Fibroblast of skin of left biceps (primary cell): ENCODE measurements at regions not wholly inside any gene's neighbourhood (a gene's known extent, or its start where the extent isn't known, plus 50 kb on each side); places are given as distances from the start of the nearest gene placed in this dataset.

Experiments
- DNase-seq, 2 experiments: peaks; one replicate each; pipeline ENCODE4 v3.0.0-alpha.2; 2013; ENCODE audit warnings: low read depth in 2 of 2

GRCh38 chr12:19625551-19625950 is 186.3 kb downstream of the AEBP2 start:
- peak; percentile 33 to 50 for DNase-seq

GRCh38 chr12:19627719-19628118 is 188.4 kb downstream of the AEBP2 start:
- no peak for DNase-seq

- no peak for DNase-seq
Measured at GRCh38 chr12:19630536-19630935, 191.2 kb downstream of the AEBP2 start.

GRCh38 chr12:19633194-19633593 is 193.9 kb downstream of the AEBP2 start:
- no peak for DNase-seq

- no peak for DNase-seq
Measured at GRCh38 chr12:19633641-19634040, 194.3 kb downstream of the AEBP2 start.

GRCh38 chr12:19639781-19640415 is 200.6 kb downstream of the AEBP2 start:
- no peak for DNase-seq

GRCh38 chr12:19641235-19642080 is 202.2 kb downstream of the AEBP2 start:
- DNase-seq = no peak

- DNase-seq = no peak
Measured at GRCh38 chr12:19642345-19642744, 203.1 kb downstream of the AEBP2 start.

- peak; percentile 24 to 28 for DNase-seq
Measured at GRCh38 chr12:19643635-19644034, 204.3 kb downstream of the AEBP2 start.

- no peak for DNase-seq
Measured at GRCh38 chr12:19644571-19644970, 205.3 kb downstream of the AEBP2 start.

- DNase-seq = no peak
Measured at GRCh38 chr12:19645823-19646222, 206.5 kb downstream of the AEBP2 start.

- no peak for DNase-seq
Measured at GRCh38 chr12:19646599-19646998, 207.3 kb downstream of the AEBP2 start.

- no peak for DNase-seq
Measured at GRCh38 chr12:19647806-19648556, 208.7 kb downstream of the AEBP2 start.

- no peak for DNase-seq
Measured at GRCh38 chr12:19648591-19648990, 209.3 kb downstream of the AEBP2 start.

- no peak for DNase-seq
Measured at GRCh38 chr12:19652386-19652785, 213.1 kb downstream of the AEBP2 start.

- no peak for DNase-seq
Measured at GRCh38 chr12:19654650-19655376, 215.5 kb downstream of the AEBP2 start.

- DNase-seq = peak; percentile 21 to 24
Measured at GRCh38 chr12:19657118-19657731, 217.9 kb downstream of the AEBP2 start.

- DNase-seq = no peak
Measured at GRCh38 chr12:19657732-19658130, 218.4 kb downstream of the AEBP2 start.

- no peak for DNase-seq
Measured at GRCh38 chr12:19659086-19659485, 219.8 kb downstream of the AEBP2 start.

- DNase-seq = no peak
Measured at GRCh38 chr12:19659501-19659900, 220.2 kb downstream of the AEBP2 start.

GRCh38 chr12:19665121-19665900 is 226.0 kb downstream of the AEBP2 start:
- DNase-seq = no peak
